Panc1 (cell line): ENCODE measurements at regions not wholly inside any gene's neighbourhood (a gene's known extent, or its start where the extent isn't known, plus 50 kb on each side); places are given as distances from the start of the nearest gene placed in this dataset.
A peak's percentile ranks its signal among the peaks of the same experiment; 100 is the strongest.

Experiments
- ATAC-seq: fragments of 200-7000 bp; cut with Tn5 transposase; 2 replicates; pipeline ENCODE4 v1.9.1; 2020; ENCODE audit warnings: mild to moderate bottlenecking, moderate library complexity
- BruUV-seq: library from RNA; stranded (reverse); fragments of 400-500 nt; replicated peaks from 2 replicates; lab custom pipeline; 2021; lab: Mats Ljungman, UMichigan
- CTCF ChIA-PET: fragments of 300-600 bp; sonication (Branson Sonifier 250); formaldehyde crosslinking; loops from one replicate; lab custom pipeline; 2022; ENCODE audit warnings: antibody characterized with exemption; lab: Charles Lee
- POLR2A ChIA-PET: fragments of 300-600 bp; sonication (Branson Sonifier 250); formaldehyde crosslinking; loops from one replicate; lab custom pipeline; 2022; ENCODE audit warnings: antibody characterized with exemption; lab: Charles Lee
- DNase-seq: peaks from one replicate; pipeline ENCODE4 v3.0.0-alpha.2; 2010; ENCODE audit warnings: low read depth, low spot score
- H3K27ac ChIP-seq: 2 replicates; pipeline ENCODE4 v1.5.1; 2011; ENCODE audit warnings: mild to moderate bottlenecking, low read length, inconsistent platforms
- H3K27me3 ChIP-seq: fragments of 200-500 bp; sonication (Bioruptor generic); 2 replicates; pipeline ENCODE4 v1.6.0; 2014; ENCODE audit warnings: low read length, inconsistent platforms; ENCODE audit not compliant: control insufficient read depth, insufficient read depth
- H3K36me3 ChIP-seq: fragments of 200-500 bp; sonication (Bioruptor generic); 2 replicates; pipeline ENCODE4 v1.5.1; 2014; ENCODE audit warnings: inconsistent platforms, mild to moderate bottlenecking, low read length, moderate library complexity; ENCODE audit not compliant: control insufficient read depth, insufficient read depth
- H3K4me1 ChIP-seq: 2 replicates; pipeline ENCODE4 v1.5.1; 2011; ENCODE audit warnings: inconsistent platforms, mild to moderate bottlenecking, low read length, moderate library complexity; ENCODE audit not compliant: control insufficient read depth, insufficient read depth
- H3K4me3 ChIP-seq, 2 experiments: 2 replicates each; pipeline ENCODE4 v1.5.1; 2011 to 2012; ENCODE audit warnings: low read depth in 2 of 2, low read length in 2 of 2, mild to moderate bottlenecking in 2 of 2, inconsistent platforms in 1 of 2, moderate library complexity in 1 of 2
- H3K9me3 ChIP-seq: fragments of 200-500 bp; sonication (Bioruptor generic); 2 replicates; pipeline ENCODE4 v1.5.1; 2014; ENCODE audit warnings: low read depth, mild to moderate bottlenecking, inconsistent platforms, low read length, moderate library complexity; ENCODE audit not compliant: control insufficient read depth, insufficient read depth
- CTCF ChIP-seq: fragments of 450-650 bp; IDR thresholded peaks from 2 replicates; pipeline ENCODE4 v1.5.1; 2017; ENCODE audit warnings: mild to moderate bottlenecking
- POLR2AphosphoS5 ChIP-seq: IDR thresholded peaks from 2 replicates; pipeline ENCODE4 v1.6.1; 2012; ENCODE audit warnings: mild to moderate bottlenecking, low read depth, low read length, moderate library complexity
- SIN3A ChIP-seq: IDR thresholded peaks from 2 replicates; pipeline ENCODE4 v1.6.1; 2012; ENCODE audit warnings: low read depth, mild to moderate bottlenecking, low read length, moderate library complexity, borderline replicate concordance; ENCODE audit not compliant: insufficient read depth
- TCF7L2 ChIP-seq: IDR thresholded peaks from 2 replicates; pipeline ENCODE4 v1.6.1; 2011; ENCODE audit warnings: mild to moderate bottlenecking, low read depth, low read length, inconsistent platforms
- in situ Hi-C: cut with HindIII; loops from 2 replicates; pipeline ENCODE4 v1.10.0; 2016; ENCODE audit warnings: low sequenced_read_pairs, low pct_unique_long_range_greater_than_20kb
- intact Hi-C: fragments of 100-400 bp; cut with micrococcal nuclease; formaldehyde crosslinking; loops from one replicate; pipeline ENCODE4 v1.10.0; 2022; ENCODE audit not compliant: unreplicated experiment
- TF ChIP-seq, protein P1 (sequence below), 2 experiments: IDR thresholded peaks; 2 replicates each; pipeline ENCODE4 v1.6.1; 2011 to 2012; ENCODE audit warnings: low read depth in 2 of 2, control low read depth in 1 of 2, low read length in 1 of 2, mild to moderate bottlenecking in 1 of 2, moderate library complexity in 1 of 2; ENCODE audit not compliant: insufficient read depth in 1 of 2

- Histone ChIP-seq H3K36me3 (no peaks in the 10 kb centered on the region), H3K4me1 (no peaks in the 10 kb centered on the region; the same call in 1 of the 2 replicates), H3K4me3 (no peak overlapping the region), H3K27me3 (peaks cover 9% of the 10 kb centered on the region; the same call in 1 of the 2 replicates), H3K9me3 (no peaks in the 10 kb centered on the region), H3K27ac (no peak overlapping the region)
- intact Hi-C loops (loop anchor here (2.0 kb wide), 1 partner anchor 522 kb away; no protein-coding TSS in a partner anchor), in situ Hi-C loops (no loop called here)
- peak; percentile 90 for ATAC-seq
- POLR2A ChIA-PET: no interaction called here
- TF ChIP-seq CTCF: peak; percentile 84
- no peak for TF ChIP-seq SIN3A
- TF ChIP-seq POLR2AphosphoS5: no peak
- TF ChIP-seq, protein P1, sequence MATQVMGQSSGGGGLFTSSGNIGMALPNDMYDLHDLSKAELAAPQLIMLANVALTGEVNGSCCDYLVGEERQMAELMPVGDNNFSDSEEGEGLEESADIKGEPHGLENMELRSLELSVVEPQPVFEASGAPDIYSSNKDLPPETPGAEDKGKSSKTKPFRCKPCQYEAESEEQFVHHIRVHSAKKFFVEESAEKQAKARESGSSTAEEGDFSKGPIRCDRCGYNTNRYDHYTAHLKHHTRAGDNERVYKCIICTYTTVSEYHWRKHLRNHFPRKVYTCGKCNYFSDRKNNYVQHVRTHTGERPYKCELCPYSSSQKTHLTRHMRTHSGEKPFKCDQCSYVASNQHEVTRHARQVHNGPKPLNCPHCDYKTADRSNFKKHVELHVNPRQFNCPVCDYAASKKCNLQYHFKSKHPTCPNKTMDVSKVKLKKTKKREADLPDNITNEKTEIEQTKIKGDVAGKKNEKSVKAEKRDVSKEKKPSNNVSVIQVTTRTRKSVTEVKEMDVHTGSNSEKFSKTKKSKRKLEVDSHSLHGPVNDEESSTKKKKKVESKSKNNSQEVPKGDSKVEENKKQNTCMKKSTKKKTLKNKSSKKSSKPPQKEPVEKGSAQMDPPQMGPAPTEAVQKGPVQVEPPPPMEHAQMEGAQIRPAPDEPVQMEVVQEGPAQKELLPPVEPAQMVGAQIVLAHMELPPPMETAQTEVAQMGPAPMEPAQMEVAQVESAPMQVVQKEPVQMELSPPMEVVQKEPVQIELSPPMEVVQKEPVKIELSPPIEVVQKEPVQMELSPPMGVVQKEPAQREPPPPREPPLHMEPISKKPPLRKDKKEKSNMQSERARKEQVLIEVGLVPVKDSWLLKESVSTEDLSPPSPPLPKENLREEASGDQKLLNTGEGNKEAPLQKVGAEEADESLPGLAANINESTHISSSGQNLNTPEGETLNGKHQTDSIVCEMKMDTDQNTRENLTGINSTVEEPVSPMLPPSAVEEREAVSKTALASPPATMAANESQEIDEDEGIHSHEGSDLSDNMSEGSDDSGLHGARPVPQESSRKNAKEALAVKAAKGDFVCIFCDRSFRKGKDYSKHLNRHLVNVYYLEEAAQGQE (IDR thresholded peaks at IDR 0.05; ENCODE audit: insufficient read depth in 1 of 2, low read depth in 2 of 2, low read length in 1 of 2): no peak
- no peak for TF ChIP-seq TCF7L2
- CTCF ChIA-PET: no interaction called here
- peak; percentile 13 for DNase-seq
- BruUV-seq: no TSS peak
Observed at GRCh38 chr1:70528590-70529333, 117.7 kb downstream of the CTH start.

- Histone ChIP-seq H3K27me3 (peaks cover 2% of the 10 kb centered on the region), H3K4me1 (no peaks in the 10 kb centered on the region), H3K27ac (no peak overlapping the region), H3K36me3 (no peaks in the 10 kb centered on the region), H3K9me3 (no peaks in the 10 kb centered on the region), H3K4me3 (no peak overlapping the region)
- DNase-seq: no peak
- intact Hi-C loops (no loop called here), in situ Hi-C loops (no loop called here)
- TF ChIP-seq SIN3A: no peak
- TF ChIP-seq POLR2AphosphoS5: no peak
- TF ChIP-seq TCF7L2: no peak
- TF ChIP-seq, protein P1 (IDR thresholded peaks at IDR 0.05; ENCODE audit: insufficient read depth in 1 of 2, low read depth in 2 of 2, low read length in 1 of 2): no peak
- POLR2A ChIA-PET: no interaction called here
- ATAC-seq: no peak
- CTCF ChIA-PET: no interaction called here
- no TSS peak for BruUV-seq
Observed at GRCh38 chr1:70536708-70537366, 125.8 kb downstream of the CTH start.
